ENCODE measurements at regions not wholly inside any gene's neighbourhood (a gene's known extent, or its start where the extent isn't known, plus 50 kb on each side); places are given as distances from the start of the nearest gene placed in this dataset.

GRCh38 chr5:4928409-4928808 lies 211.7 kb upstream of the ADAMTS16 start:
- no peak for TF ChIP-seq ZSCAN20 (CRISPR knock-in tag; IDR thresholded peaks at IDR 0.05)
- TF ChIP-seq HMGXB4 (CRISPR knock-in tag; IDR thresholded peaks at IDR 0.05; ENCODE audit: borderline replicate concordance) = no peak
- no peak for TF ChIP-seq NPAS2 (CRISPR knock-in tag; IDR thresholded peaks at IDR 0.05; ENCODE audit: borderline replicate concordance)
- TF ChIP-seq TFCP2L1 (CRISPR knock-in tag; IDR thresholded peaks at IDR 0.05) = no peak
- Histone ChIP-seq H3K4me2 (no peak overlapping the region), H3K4me3 (no peak overlapping the region), H3K27ac (no peak overlapping the region), H3K4me1 (no peaks in the 10 kb centered on the region), H3K9me3 (peaks cover 5% of the 10 kb centered on the region; the same call in 1 of the 3 replicates)
- ChIA-PET POLR2A (no interaction called here), CTCF (interaction anchor here (1.0 to 1.9 kb wide), 4 partner anchors 14 to 490 kb away, joined by 3 to 8 read pairs (median 4); no protein-coding TSS in a partner anchor)
- FAIRE-seq (no peak), ATAC-seq (no peak), DNase-seq (ENCODE audit: low read depth in 1 of 2, low spot score in 1 of 2) (no peak)
- WGBS (ENCODE audit: missing lambda C conversion rate) = 19% methylated on average over 5 of the region's 5 CpGs

GRCh38 chr5:4929092-4929655 lies 211.0 kb upstream of the ADAMTS16 start:
- Histone ChIP-seq H3K4me2 (no peak overlapping the region), H3K9me3 (peaks cover 8% of the 10 kb centered on the region; the same call in 1 of the 3 replicates), H3K4me3 (no peak overlapping the region), H3K4me1 (no peaks in the 10 kb centered on the region), H3K27ac (no peak overlapping the region)
- ChIA-PET POLR2A (no interaction called here), CTCF (interaction anchor here (0.6 to 1.9 kb wide), 6 partner anchors 13 to 659 kb away, joined by 3 to 8 read pairs (median 4); no protein-coding TSS in a partner anchor)
- no peak for ATAC-seq
- 8% methylated on average over 11 of the region's 11 CpGs for WGBS (ENCODE audit: missing lambda C conversion rate)
- TF ChIP-seq FOSB (CRISPR knock-in tag; IDR thresholded peaks at IDR 0.05) (no peak), KDM5A (IDR thresholded peaks at IDR 0.05) (no peak), MAX (IDR thresholded peaks at IDR 0.05) (no peak), BCL3 (IDR thresholded peaks at IDR 0.05) (no peak), USF2 (IDR thresholded peaks at IDR 0.05) (no peak), REST (IDR thresholded peaks at IDR 0.05) (no peak), GATA3 (IDR thresholded peaks at IDR 0.05; ENCODE audit: borderline replicate concordance) (no peak), JUN (IDR thresholded peaks at IDR 0.05) (no peak), NR3C1 (IDR thresholded peaks at IDR 0.05) (no peak), POLR2A (IDR thresholded peaks at IDR 0.05; ENCODE audit: low read length) (no peak)
- FAIRE-seq = no peak
- no peak for DNase-seq (ENCODE audit: low read depth in 1 of 2, low spot score in 1 of 2)
